GM21367 (cell line): ENCODE measurements at regions not wholly inside any gene's neighbourhood (a gene's known extent, or its start where the extent isn't known, plus 50 kb on each side); places are given as distances from the start of the nearest gene placed in this dataset.

Experiments
- ATAC-seq: cut with Tn5 transposase; IDR thresholded peaks from one replicate; pipeline ENCODE4 v1.9.1; 2021; ENCODE audit not compliant: unreplicated experiment

DNA sequence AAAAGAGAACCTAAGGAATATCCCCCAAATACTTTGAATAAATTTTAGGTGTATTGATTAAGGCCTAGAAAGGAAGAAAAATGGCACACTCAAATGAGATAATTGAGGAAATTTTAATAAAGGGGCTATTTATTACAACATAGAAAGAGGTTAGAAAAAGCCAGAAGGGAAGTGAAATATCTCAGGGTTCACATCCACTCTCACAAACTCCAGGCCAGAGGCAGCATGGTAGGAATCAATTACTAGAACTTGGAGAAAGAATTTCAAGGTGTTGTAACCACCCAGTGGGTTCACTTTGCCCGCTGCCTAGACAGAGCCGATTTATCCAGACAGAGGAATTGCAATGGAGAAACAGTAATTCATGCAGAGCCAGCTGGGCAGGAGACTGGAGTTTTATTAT lies 617.5 kb upstream of the ACVR2A start:
- ATAC-seq: no peak

DNA sequence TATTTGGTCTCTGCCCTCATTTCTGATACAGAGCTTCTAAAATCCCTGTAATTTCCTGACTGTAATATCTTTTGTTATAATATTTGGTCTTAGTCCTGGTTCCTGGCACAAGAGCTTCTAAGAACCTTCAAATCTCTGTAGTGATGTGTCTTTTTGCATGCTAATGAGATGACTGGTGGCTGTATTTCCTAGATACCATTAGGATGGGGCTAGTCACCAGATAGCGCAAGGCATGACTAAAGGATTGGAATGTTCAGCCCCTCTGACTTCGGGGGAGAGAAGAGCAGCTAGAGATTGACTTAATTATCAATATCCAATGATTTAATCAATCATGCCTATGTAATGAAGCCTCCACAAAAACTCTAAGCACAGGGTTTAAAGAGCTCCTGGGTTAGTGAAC lies 620.8 kb upstream of the ACVR2A start:
- no peak for ATAC-seq

DNA sequence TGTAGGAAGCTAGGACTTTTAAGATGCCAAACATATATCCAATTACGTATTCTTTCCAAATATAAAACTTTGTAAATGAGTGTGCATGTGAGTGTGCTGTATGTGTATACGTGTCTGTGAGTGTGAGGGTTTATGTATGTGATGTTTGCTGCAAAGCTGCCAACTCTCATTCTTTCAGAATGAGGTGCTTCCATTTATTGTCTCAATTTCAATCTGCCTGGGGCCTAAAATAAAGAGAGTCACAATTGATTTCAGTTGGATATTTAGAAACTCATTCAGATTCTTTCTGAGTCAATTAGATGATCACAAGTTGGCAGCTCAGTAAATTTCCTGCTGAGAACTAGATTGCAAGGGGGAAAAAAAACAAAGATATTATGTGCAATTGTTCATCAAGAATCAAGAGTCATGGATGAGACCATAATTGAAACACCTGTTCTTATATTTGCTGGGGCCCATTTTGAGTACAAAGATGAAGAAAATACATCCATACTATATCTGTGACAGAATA lies 621.2 kb upstream of the ACVR2A start:
- no peak for ATAC-seq

GRCh38 chr2:147223119-147223518 lies 621.7 kb upstream of the ACVR2A start:
- peak; percentile 65 for ATAC-seq

GRCh38 chr2:147222506-147222905 lies 622.3 kb upstream of the ACVR2A start:
- no peak for ATAC-seq

GRCh38 chr2:147214914-147215313 lies 629.9 kb upstream of the ACVR2A start:
- ATAC-seq: no peak

DNA sequence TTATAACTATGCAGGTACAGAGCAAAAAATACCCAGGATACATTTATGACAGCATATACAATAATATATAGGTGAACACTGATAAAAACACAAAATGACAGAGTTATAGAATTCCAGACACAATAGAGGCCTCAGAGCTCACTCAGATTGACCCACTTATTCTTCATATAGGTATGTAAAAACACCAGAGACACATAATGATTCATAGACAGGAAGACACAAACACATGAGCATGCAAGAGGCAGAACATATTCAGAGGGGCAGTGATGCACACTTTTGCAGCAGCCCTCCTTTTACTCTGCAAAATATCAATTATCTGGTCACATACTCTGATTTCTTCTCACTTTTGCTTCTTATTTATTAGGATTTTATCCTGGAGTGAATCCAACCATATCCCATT lies 633.3 kb upstream of the ACVR2A start:
- ATAC-seq: no peak

GRCh38 chr2:147204102-147204501 lies 640.7 kb upstream of the ACVR2A start:
- ATAC-seq: no peak

GRCh38 chr2:147198651-147199171 lies 646.1 kb upstream of the ACVR2A start:
- no peak for ATAC-seq

GRCh38 chr2:147197754-147198483 lies 646.9 kb upstream of the ACVR2A start:
- no peak for ATAC-seq

DNA sequence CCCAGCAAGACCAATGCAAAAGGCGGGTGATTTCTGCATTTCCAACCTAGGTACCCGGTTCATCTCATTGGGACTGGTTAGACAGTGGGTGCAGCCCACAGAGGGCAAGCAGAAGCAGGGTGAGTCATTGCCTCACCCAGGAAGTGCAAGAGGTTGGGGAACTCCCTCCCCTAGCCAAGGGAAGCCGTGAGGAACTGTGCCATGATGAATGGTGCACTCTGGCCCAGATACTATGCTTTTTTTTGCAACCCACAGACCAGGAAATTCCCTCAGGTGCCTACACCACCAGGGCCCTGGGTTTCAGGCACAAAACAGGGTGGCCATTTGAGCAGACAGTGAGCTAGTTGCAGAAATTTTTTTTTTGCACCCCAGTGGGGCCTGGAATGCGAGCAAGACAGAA lies 662.6 kb upstream of the ACVR2A start:
- ATAC-seq: peak; percentile 80

DNA sequence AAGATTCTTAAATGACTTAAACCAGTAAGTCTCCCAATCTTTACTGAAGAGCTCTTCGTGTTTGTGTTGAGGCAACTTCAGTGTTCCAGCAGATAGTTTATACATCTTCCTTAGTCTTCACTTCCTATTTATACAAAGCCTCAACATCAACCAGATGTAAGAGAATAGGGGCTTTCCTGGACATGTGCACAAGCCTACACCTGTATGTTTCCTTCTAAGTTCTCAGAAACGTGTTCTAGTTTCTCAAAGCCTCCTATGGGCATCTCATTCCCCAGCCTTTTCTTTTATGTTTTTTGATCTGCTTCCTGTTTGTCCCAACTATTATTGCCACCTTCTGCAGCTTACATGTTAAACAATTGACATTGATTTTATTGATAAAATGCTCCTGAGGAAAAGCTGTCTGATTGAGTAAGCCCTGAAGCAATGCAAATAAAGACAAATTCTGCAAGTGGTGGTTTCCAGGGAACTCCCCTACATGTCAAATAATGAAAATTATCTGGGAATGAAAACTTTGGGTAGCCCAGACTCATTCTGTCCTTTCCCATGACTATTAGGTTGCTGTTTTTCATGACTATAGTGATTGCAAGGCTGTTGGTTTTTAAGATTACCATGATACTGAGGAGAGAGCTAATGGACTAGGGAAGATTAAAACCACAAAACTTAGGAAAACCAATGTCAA lies 663.3 kb upstream of the ACVR2A start:
- ATAC-seq: peak; percentile 48

- no peak for ATAC-seq
Observed at GRCh38 chr2:147177071-147177857, 667.6 kb upstream of the ACVR2A start.

- no peak for ATAC-seq
Observed at GRCh38 chr2:147174824-147175254, 670.0 kb upstream of the ACVR2A start.

DNA sequence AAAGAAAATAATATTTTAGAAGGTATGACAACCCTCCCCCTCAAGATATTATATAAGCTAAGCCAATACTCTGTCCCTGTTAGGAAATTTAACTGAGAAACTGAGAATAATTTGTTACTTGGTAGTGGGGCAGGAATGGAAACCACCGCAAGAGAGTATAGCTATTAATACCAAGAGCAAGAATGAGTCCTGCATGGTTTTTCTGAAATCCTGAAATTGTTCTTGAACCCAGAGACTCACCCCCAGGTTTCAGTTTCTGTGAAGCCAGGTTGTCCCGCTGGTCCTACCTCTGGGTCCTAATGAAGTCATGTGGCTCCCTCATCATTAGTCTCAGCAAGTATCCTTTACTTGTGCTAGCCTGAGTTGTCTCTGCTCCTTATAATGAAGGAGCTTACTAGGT lies 671.0 kb upstream of the ACVR2A start:
- no peak for ATAC-seq

- ATAC-seq: no peak
Observed at GRCh38 chr2:147173189-147173581, 671.6 kb upstream of the ACVR2A start.

DNA sequence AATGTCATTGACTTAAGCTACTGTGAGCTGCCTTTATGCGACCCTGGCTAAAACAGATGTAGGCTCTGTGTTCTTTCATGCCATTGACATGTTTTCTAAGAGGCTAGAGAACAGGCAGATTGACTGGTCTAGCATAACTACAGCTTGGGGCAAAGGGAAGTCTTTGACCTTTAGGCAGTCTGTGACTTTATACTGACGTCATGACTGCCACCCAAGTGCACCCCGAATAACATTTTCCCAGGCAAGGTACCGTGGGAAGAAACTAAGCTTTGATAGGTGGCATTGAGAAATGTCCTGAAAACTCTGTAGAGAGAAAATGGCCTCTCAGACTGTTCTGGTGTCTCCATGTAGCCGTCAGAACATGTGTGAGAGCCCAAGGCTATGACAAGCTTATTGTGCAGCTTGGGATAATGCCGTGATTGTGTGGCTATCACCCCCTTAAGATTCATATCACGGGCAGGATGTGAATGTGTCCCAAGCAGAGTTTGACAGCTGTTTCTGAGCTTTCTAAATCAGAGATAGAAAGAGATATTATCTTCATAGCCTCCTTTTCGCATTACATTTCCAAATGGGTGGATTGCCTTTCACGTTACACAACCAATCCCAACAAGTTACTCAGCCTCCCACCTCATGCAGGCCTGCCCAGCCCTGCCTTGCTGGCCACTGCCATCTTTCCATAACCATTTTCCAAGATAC lies 672.2 kb upstream of the ACVR2A start:
- ATAC-seq: no peak

- ATAC-seq: no peak
Observed at GRCh38 chr2:147171941-147172340, 672.9 kb upstream of the ACVR2A start.

GRCh38 chr2:147170932-147171331 lies 673.9 kb upstream of the ACVR2A start:
- no peak for ATAC-seq

DNA sequence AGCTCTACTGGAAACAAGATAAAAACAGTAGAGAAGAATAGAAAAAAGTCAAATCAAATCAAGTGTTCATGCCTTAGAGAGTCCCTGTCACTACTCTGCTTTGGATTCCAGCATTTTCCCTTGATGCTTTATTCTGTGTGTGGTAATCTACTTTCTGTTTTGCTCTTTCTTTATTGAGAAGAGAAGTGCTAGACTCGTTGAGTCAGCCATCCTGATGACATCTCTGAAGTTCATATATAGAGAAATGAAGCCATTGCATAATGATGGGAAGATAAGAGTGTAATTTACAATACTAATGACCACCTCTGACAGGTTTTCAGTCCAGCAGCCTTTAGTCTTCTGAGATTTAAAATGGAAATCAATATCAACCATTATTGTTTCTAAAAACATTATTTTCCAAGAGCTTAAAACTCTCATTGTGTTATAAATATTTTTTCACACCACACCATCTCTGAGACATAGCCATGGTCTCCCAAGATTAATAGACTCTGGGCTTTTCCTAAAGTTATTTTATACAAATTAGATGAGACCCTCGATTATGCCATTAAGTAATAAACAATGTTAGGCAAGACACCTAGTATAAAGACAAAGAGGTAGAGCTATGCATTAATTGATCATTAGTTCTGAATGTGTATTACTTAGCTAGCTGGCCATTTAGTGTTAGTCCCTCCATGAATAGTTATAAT lies 679.0 kb upstream of the ACVR2A start:
- ATAC-seq: no peak
